Heart right ventricle (tissue), 16 donors: ENCODE measurements at regions not wholly inside any gene's neighbourhood (a gene's known extent, or its start where the extent isn't known, plus 50 kb on each side); places are given as distances from the start of the nearest gene placed in this dataset.

Experiments
- ATAC-seq, 8 donors: fragments of 200-7000 bp; cut with Tn5 transposase; one replicate each; pipeline ENCODE4 v1.9.1; 2020; ENCODE audit warnings: mild to moderate bottlenecking in 8 of 8, moderate library complexity in 8 of 8, moderate number of reproducible peaks in 1 of 8
- DNase-seq, 2 donors: peaks; one replicate each; pipeline ENCODE4 v3.0.0-alpha.2; 2020
- H3K27ac ChIP-seq, 10 donors: fragments of 200-600 bp; sonication (generic) in 2 of 10; one replicate each; pipeline versions ENCODE4 v1.5.0 to v1.8.0; 2020 to 2022; ENCODE audit warnings: mild to moderate bottlenecking in 3 of 10
- H3K27me3 ChIP-seq, 7 donors: fragments of 200-600 bp; one replicate each; pipeline ENCODE4 v1.8.0; 2021 to 2022; ENCODE audit warnings: mild to moderate bottlenecking in 2 of 7
- H3K36me3 ChIP-seq, 9 donors: fragments of 200-600 bp; sonication (generic) in 1 of 9; one replicate each; pipeline versions ENCODE4 v1.5.0 to v1.8.0; 2020 to 2022; ENCODE audit warnings: mild to moderate bottlenecking in 2 of 9
- H3K4me1 ChIP-seq, 9 donors: fragments of 200-600 bp; sonication (generic) in 1 of 9; one replicate each; pipeline versions ENCODE4 v1.5.0 to v1.8.0; 2020 to 2022; ENCODE audit warnings: mild to moderate bottlenecking in 4 of 9
- H3K4me3 ChIP-seq, 10 donors: fragments of 200-600 bp; sonication (generic) in 2 of 10; one replicate each; pipeline versions ENCODE4 v1.5.0 to v1.8.0; 2020 to 2022; ENCODE audit warnings: mild to moderate bottlenecking in 7 of 10, moderate library complexity in 2 of 10
- H3K9me3 ChIP-seq, 11 donors: fragments of 200-600 bp in 10 of 11; sonication (generic) in 2 of 11; one replicate each; pipeline versions ENCODE4 v1.5.0 to v1.8.0; 2013 to 2022; ENCODE audit warnings: mild to moderate bottlenecking in 2 of 11, control low read depth in 1 of 11, moderate library complexity in 1 of 11
- CTCF ChIP-seq, 9 donors: fragments of 200-600 bp; sonication (generic) in 2 of 9; IDR thresholded peaks; one replicate each; pipeline versions ENCODE4 v1.5.0 to v1.8.0; 2021 to 2022; ENCODE audit warnings: antibody characterized with exemption in 9 of 9, mild to moderate bottlenecking in 5 of 9, moderate library complexity in 1 of 9
- WGBS, 2 donors: extraction: QIAGEN DNeasy Blood & Tissue Kit; methylation state at CpG; one replicate each; pipeline ENCODE4 v1.1.7; 2013; ENCODE audit warnings: inconsistent platforms in 1 of 2; 5-methylcytosine and 5-hydroxymethylcytosine counted together
- intact Hi-C, 10 donors: fragments of 100-400 bp; cut with DNase I; formaldehyde crosslinking; loops; one replicate each; pipeline versions ENCODE4 v1.11.1 to v1.14.2; 2022
- donor health status: Arrhythmogenic right ventricular cardiomyopathy.
- donor health status: ischemic (EF 13 %, LVEDD 7.1; RV severe dilation, severe dysfunction).
- donor health status: healthy with polysubstance abuse.
- donor health status: DM: no; HTN: yes; CAD: no.
- donor health status: DM: no; HTN: no; CAD: no.
- donor health status: ischemic (EF 25% LVEDD 6.9; RV normal size, moderate dysfunction).
- donor health status: ischemic (EF 25% LVEDD 5.7; RV mildly dilated, moderate dysfunction).
- donor health status: healthy.
- donor health status: DM: yes; HTN: yes; CAD: no.
- donor health status: Ischemic cardiomyopathy.
- donor health status: ischemic (EF 35%, LVEDD 5.7; RV mildly dilated, moderate dysfunction).
- donor health status: nonischemic (EF 11% LVEDD 7.7; RV severe dilation, severe dysfunction).
- donor health status: DM: yes; HTN: yes; CAD: no.
- donor health status: PGD.
- donor health status: ischemic (EF 29% LVEDD 5.4; RV normal size, mild dysfunction).
- donor health status: nonischemic (EF 23%, LVEDD 6.1; RV moderate dilation, normal function).

- DNase-seq (no peak), ATAC-seq (no peak)
- TF ChIP-seq CTCF (IDR thresholded peaks at IDR 0.05) = no peak
- no peaks in the 10 kb centered on the region for H3K4me1 ChIP-seq
- intact Hi-C loops = no loop called here
- no peak overlapping the region for H3K4me3 ChIP-seq
- WGBS, 2 donors = 70 to 80% methylated on average over 1 of the region's 1 CpG
- H3K27ac ChIP-seq = no peak overlapping the region
- H3K9me3 ChIP-seq = peaks cover 0 to 42% (median 26%) of the 10 kb centered on the region in 11 donors
- no peaks in the 10 kb centered on the region for H3K27me3 ChIP-seq
- H3K36me3 ChIP-seq = no peaks in the 10 kb centered on the region
Measured at GRCh38 chr10:111486346-111486745, 409.5 kb downstream of the ADRA2A start.

- no peaks in the 10 kb centered on the region for H3K27me3 ChIP-seq
- no peak overlapping the region for H3K4me3 ChIP-seq
- H3K36me3 ChIP-seq = no peaks in the 10 kb centered on the region
- 10% methylated on average over 2 of the region's 2 CpGs for WGBS, 2 donors
- intact Hi-C loops = no loop called here
- H3K9me3 ChIP-seq = peaks cover 0 to 66% (median 30%) of the 10 kb centered on the region in 11 donors
- H3K27ac ChIP-seq = no peak overlapping the region
- no peak for ATAC-seq
- no peak for TF ChIP-seq CTCF (IDR thresholded peaks at IDR 0.05)
- H3K4me1 ChIP-seq = no peaks in the 10 kb centered on the region
- no peak for DNase-seq
Measured at GRCh38 chr10:111488668-111489067, 411.8 kb downstream of the ADRA2A start.

- Histone ChIP-seq H3K27ac (no peak overlapping the region), H3K36me3 (no peaks in the 10 kb centered on the region), H3K4me1 (no peaks in the 10 kb centered on the region), H3K27me3 (no peaks in the 10 kb centered on the region), H3K9me3 (peaks cover 0 to 66% (median 30%) of the 10 kb centered on the region in 11 donors), H3K4me3 (no peak overlapping the region)
- intact Hi-C loops = no loop called here
- ATAC-seq (no peak), DNase-seq (no peak)
- WGBS, 2 donors = 48 to 59% methylated on average over 1 of the region's 1 CpG
- no peak for TF ChIP-seq CTCF (IDR thresholded peaks at IDR 0.05)
Measured at GRCh38 chr10:111491154-111491553, 414.3 kb downstream of the ADRA2A start.

GRCh38 chr10:111493024-111493625 lies 416.3 kb downstream of the ADRA2A start:
- no peak for TF ChIP-seq CTCF (IDR thresholded peaks at IDR 0.05)
- H3K9me3 ChIP-seq = peaks cover 0 to 56% (median 30%) of the 10 kb centered on the region in 11 donors
- H3K4me1 ChIP-seq = no peaks in the 10 kb centered on the region
- no peak overlapping the region for H3K4me3 ChIP-seq
- H3K27ac ChIP-seq = no peak overlapping the region
- no peaks in the 10 kb centered on the region for H3K36me3 ChIP-seq
- DNase-seq (no peak), ATAC-seq (no peak)
- H3K27me3 ChIP-seq = peaks cover 0 to 8% (median 0%) of the 10 kb centered on the region in 7 donors
- intact Hi-C loops = no loop called here
- WGBS, 2 donors = 73 to 79% methylated on average over 2 of the region's 2 CpGs
